SK-N-SH (cell line): ENCODE measurements at regions not wholly inside any gene's neighbourhood (a gene's known extent, or its start where the extent isn't known, plus 50 kb on each side); places are given as distances from the start of the nearest gene placed in this dataset.

Experiments used
- CTCF ChIP-seq: fragments of 200-600 bp; sonication (generic); IDR thresholded peaks from 2 replicates; pipeline ENCODE4 v1.6.1; 2017; ENCODE audit warnings: antibody characterized with exemption, mild to moderate bottlenecking, moderate library complexity
- FOXJ3 ChIP-seq: sonication (generic); formaldehyde crosslinking; IDR thresholded peaks from 2 replicates; pipeline ENCODE4 v1.5.1; 2020; ENCODE audit warnings: mild to moderate bottlenecking, missing genetic modification reagents
- POLR2AphosphoS5 ChIP-seq: IDR thresholded peaks from 2 replicates; pipeline ENCODE4 v1.6.1; 2012; ENCODE audit warnings: low read depth, low read length
- RCOR1 ChIP-seq: fragments of 150-350 bp; IDR thresholded peaks from 2 replicates; pipeline ENCODE4 v1.6.1; 2017; ENCODE audit warnings: antibody characterized with exemption, low read length
- REST ChIP-seq: IDR thresholded peaks from 2 replicates; pipeline ENCODE4 v1.6.1; 2012; ENCODE audit warnings: mild to moderate bottlenecking, low read depth, low read length, moderate library complexity
- RFX5 ChIP-seq: IDR thresholded peaks from 2 replicates; pipeline ENCODE4 v1.6.1; 2012; ENCODE audit warnings: mild to moderate bottlenecking, improper control_type of control experiment, low read length
- SIN3A ChIP-seq: IDR thresholded peaks from 2 replicates; pipeline ENCODE4 v1.6.1; 2012; ENCODE audit warnings: low read depth, mild to moderate bottlenecking, low read length, moderate library complexity, borderline replicate concordance
- YY1 ChIP-seq: IDR thresholded peaks from 2 replicates; pipeline ENCODE4 v1.4.0; 2012; ENCODE audit warnings: low read depth, mild to moderate bottlenecking

- no peak for TF ChIP-seq CTCF
- no peak for TF ChIP-seq REST
- no peak for TF ChIP-seq SIN3A
- TF ChIP-seq FOXJ3 (CRISPR knock-in tag) = no peak
- no peak for TF ChIP-seq RFX5
- TF ChIP-seq RCOR1 = no peak
- TF ChIP-seq YY1 = no peak
- TF ChIP-seq POLR2AphosphoS5 = no peak
Observed at GRCh38 chr3:147529551-147529950, 120.4 kb downstream of the ZIC1 start.
